GM21528 (cell line): ENCODE measurements at regions not wholly inside any gene's neighbourhood (a gene's known extent, or its start where the extent isn't known, plus 50 kb on each side); places are given as distances from the start of the nearest gene placed in this dataset.
"Not testable (repeated sequence)": the region's sequence is repeated elsewhere in the genome, so short reads cannot be mapped to it uniquely, and the experiment has no call there.

Source experiments
- ATAC-seq: cut with Tn5 transposase; IDR thresholded peaks from one replicate; pipeline ENCODE4 v1.9.1; 2021; ENCODE audit warnings: mild to moderate bottlenecking, moderate library complexity; ENCODE audit not compliant: unreplicated experiment, low FRiP score

- ATAC-seq: no peak
These were observed 136.7 kb upstream of the ETV3 start for GRCh38 chr1:157274698-157275534.

GRCh38 chr1:157272729-157273524, 134.7 kb upstream of the ETV3 start:
- no peak for ATAC-seq

- no peak for ATAC-seq
These were observed 134.1 kb upstream of the ETV3 start for GRCh38 chr1:157272264-157272663.

GRCh38 chr1:157270705-157271274, 132.6 kb upstream of the ETV3 start:
- ATAC-seq: no peak

- no peak for ATAC-seq
These were observed 131.6 kb upstream of the ETV3 start for GRCh38 chr1:157269656-157270375.

GRCh38 chr1:157262891-157263290, 124.7 kb upstream of the ETV3 start:
- ATAC-seq: no peak

- no peak for ATAC-seq
These were observed 124.2 kb upstream of the ETV3 start for GRCh38 chr1:157262422-157262821.

GRCh38 chr1:157255891-157256290, 117.7 kb upstream of the ETV3 start:
- ATAC-seq: not testable (repeated sequence)

- ATAC-seq: not testable (repeated sequence)
These were observed 116.0 kb upstream of the ETV3 start for GRCh38 chr1:157254183-157254582.

- no peak for ATAC-seq
These were observed 114.3 kb upstream of the ETV3 start for GRCh38 chr1:157252473-157252872.

- ATAC-seq: no peak
These were observed 111.5 kb upstream of the ETV3 start for GRCh38 chr1:157249739-157250138.

GRCh38 chr1:157249326-157249725, 111.1 kb upstream of the ETV3 start:
- no peak for ATAC-seq

GRCh38 chr1:157247764-157248049, 109.5 kb upstream of the ETV3 start:
- not testable (repeated sequence) for ATAC-seq

- ATAC-seq: no peak
These were observed 109.0 kb upstream of the ETV3 start for GRCh38 chr1:157247005-157247763.

GRCh38 chr1:157245823-157246222, 107.6 kb upstream of the ETV3 start:
- ATAC-seq: no peak

GRCh38 chr1:157241185-157241538, 103.0 kb upstream of the ETV3 start:
- no peak for ATAC-seq

- ATAC-seq: no peak
These were observed 102.4 kb upstream of the ETV3 start for GRCh38 chr1:157240495-157241184.

GRCh38 chr1:157239936-157240335, 101.7 kb upstream of the ETV3 start:
- no peak for ATAC-seq

GRCh38 chr1:157238585-157238984, 100.4 kb upstream of the ETV3 start:
- no peak for ATAC-seq

GRCh38 chr1:157237981-157238380, 99.8 kb upstream of the ETV3 start:
- ATAC-seq: no peak
